ENCODE measurements at regions not wholly inside any gene's neighbourhood (a gene's known extent, or its start where the extent isn't known, plus 50 kb on each side); places are given as distances from the start of the nearest gene placed in this dataset.

DNA sequence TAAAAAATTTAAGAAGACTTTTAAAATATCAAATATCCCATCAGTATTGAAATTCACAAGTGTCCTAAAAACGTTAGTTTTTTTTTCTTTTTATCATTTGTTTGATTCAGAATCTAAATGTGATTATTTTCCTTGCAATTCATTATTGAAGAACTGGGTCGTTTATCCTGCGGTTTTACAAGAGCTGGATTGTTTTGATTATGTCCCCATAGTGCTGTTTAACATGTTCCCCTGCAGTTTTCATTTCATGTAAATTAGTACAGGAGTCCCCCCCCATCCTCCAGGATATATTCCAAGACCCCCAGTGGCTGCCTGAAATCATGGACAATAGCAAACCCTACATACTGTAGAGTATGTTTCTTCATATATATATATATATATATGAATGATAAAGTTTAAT, 105.7 kb downstream of the KCTD15 start:
- TF ChIP-seq, protein P1, sequence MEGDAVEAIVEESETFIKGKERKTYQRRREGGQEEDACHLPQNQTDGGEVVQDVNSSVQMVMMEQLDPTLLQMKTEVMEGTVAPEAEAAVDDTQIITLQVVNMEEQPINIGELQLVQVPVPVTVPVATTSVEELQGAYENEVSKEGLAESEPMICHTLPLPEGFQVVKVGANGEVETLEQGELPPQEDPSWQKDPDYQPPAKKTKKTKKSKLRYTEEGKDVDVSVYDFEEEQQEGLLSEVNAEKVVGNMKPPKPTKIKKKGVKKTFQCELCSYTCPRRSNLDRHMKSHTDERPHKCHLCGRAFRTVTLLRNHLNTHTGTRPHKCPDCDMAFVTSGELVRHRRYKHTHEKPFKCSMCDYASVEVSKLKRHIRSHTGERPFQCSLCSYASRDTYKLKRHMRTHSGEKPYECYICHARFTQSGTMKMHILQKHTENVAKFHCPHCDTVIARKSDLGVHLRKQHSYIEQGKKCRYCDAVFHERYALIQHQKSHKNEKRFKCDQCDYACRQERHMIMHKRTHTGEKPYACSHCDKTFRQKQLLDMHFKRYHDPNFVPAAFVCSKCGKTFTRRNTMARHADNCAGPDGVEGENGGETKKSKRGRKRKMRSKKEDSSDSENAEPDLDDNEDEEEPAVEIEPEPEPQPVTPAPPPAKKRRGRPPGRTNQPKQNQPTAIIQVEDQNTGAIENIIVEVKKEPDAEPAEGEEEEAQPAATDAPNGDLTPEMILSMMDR (IDR thresholded peaks at IDR 0.05; ENCODE audit: borderline replicate concordance, extremely low read depth, low read length, poor library complexity, severe bottlenecking) = no peak
- no peak for TF ChIP-seq EZH2 (IDR thresholded peaks at IDR 0.05; ENCODE audit: borderline replicate concordance, low read depth, low read length, severe bottlenecking)
